ENCODE measurements at regions not wholly inside any gene's neighbourhood (a gene's known extent, or its start where the extent isn't known, plus 50 kb on each side); places are given as distances from the start of the nearest gene placed in this dataset.
A peak's percentile ranks its signal among the peaks of the same experiment; 100 is the strongest.

DNA sequence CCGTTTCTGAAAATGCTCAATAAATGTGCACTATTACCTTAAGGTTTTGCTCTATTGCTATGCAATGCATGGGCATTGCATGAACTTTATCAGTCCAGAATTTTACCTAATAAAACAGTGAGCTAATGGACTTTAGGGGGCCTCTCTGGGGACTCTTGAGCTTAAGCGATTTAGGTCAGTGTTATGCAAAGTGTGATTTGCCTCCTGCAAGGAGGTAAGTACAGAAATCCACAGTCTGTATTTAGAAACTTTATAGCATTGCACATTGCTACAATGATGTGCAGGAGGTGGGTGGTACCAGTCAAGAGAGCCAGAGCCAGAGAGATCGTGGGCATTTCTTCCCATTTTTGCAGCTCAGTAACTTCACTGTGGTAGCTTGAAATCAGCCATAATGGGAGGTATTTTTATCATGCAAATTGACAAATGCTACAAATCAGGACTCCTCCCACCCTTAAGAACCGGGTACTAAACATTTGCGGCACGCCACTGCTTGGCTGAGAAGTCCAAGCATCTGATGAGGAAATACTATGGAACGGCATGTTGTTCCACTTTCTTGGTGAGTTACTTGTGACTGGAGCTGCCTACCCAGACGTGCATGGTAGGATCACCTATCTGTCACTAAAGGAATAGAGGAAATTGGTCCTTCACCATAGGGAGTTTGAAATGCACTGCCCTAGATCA lies 174.6 kb upstream of the PGRMC2 start:
- intact Hi-C loops (cut with micrococcal nuclease) = no loop called here
- Mint-ChIP-seq H3K4me1 (ENCODE audit: insufficient read depth, unreplicated experiment) (no peaks in the 10 kb centered on the region), H3K36me3 (ENCODE audit: insufficient read depth, unreplicated experiment) (no peaks in the 10 kb centered on the region), H3K27ac (ENCODE audit: low read depth, unreplicated experiment) (no peak overlapping the region), H3K9me3 (ENCODE audit: unreplicated experiment) (no peaks in the 10 kb centered on the region), H3K27me3 (ENCODE audit: insufficient read depth, unreplicated experiment) (no peaks in the 10 kb centered on the region), H3K4me3 (ENCODE audit: unreplicated experiment) (no peak overlapping the region)
- no peak for DNase-seq (ENCODE audit: unreplicated experiment)
- BruUV-seq (replicated peaks) = no TSS peak
- POLR2A ChIA-PET = interaction anchor here (3.3 kb wide), 1 partner anchor 91 kb away, joined by 13 read pairs; no protein-coding TSS in a partner anchor
- TF ChIP-seq, protein P1, sequence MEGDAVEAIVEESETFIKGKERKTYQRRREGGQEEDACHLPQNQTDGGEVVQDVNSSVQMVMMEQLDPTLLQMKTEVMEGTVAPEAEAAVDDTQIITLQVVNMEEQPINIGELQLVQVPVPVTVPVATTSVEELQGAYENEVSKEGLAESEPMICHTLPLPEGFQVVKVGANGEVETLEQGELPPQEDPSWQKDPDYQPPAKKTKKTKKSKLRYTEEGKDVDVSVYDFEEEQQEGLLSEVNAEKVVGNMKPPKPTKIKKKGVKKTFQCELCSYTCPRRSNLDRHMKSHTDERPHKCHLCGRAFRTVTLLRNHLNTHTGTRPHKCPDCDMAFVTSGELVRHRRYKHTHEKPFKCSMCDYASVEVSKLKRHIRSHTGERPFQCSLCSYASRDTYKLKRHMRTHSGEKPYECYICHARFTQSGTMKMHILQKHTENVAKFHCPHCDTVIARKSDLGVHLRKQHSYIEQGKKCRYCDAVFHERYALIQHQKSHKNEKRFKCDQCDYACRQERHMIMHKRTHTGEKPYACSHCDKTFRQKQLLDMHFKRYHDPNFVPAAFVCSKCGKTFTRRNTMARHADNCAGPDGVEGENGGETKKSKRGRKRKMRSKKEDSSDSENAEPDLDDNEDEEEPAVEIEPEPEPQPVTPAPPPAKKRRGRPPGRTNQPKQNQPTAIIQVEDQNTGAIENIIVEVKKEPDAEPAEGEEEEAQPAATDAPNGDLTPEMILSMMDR (IDR thresholded peaks at IDR 0.05; ENCODE audit: unreplicated experiment) = no peak
- CTCF ChIA-PET = interaction anchor here (0.6 to 9.6 kb wide), 7 partner anchors 8 to 508 kb away, joined by 3 to 66 read pairs (median 4); no protein-coding TSS in a partner anchor

DNA sequence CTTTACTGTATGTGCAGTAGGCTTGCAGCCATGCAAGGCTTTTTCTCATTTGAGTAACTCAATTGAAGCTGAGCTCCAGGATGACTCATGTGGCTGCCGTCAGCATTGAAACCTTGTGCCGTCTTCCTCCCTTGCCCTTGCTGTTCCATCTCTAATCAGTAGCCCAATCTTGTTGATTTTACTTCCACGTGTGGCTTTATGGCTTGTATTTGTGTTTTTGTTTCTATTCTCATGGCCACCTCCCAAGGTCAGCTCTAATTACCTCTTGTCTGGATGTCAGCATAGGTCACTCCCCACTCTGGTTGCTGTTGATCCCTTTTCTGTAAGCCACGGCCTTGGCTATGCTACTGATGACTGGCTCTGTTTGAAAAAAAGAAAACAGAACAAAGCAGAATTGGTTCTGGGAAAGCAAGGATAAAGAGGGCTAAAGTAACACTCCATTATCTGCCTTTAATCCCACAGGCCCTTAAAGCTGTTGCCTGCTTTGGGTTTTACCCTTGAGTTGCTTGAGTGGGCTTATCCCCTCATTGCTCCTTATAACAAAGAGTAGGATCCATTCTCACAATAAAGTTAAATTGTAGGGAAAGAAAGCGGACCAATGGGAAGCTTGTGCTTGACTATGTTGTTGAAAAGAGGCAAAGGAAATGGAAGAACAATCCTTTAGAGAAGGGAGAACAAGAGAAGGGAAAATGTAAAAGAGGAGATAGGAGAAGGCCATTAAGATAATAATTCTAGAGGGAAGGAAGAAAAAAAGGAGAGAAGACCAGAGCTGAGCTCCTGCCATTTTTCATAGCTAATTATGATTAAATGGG lies 173.9 kb upstream of the PGRMC2 start:
- TF ChIP-seq, protein P1 (IDR thresholded peaks at IDR 0.05; ENCODE audit: unreplicated experiment) = no peak
- Mint-ChIP-seq H3K27me3 (ENCODE audit: insufficient read depth, unreplicated experiment) (no peaks in the 10 kb centered on the region), H3K9me3 (ENCODE audit: unreplicated experiment) (no peaks in the 10 kb centered on the region), H3K4me1 (ENCODE audit: insufficient read depth, unreplicated experiment) (no peaks in the 10 kb centered on the region), H3K27ac (ENCODE audit: low read depth, unreplicated experiment) (no peak overlapping the region), H3K36me3 (ENCODE audit: insufficient read depth, unreplicated experiment) (no peaks in the 10 kb centered on the region), H3K4me3 (ENCODE audit: unreplicated experiment) (no peak overlapping the region)
- intact Hi-C loops (cut with micrococcal nuclease) = no loop called here
- ChIA-PET CTCF (interaction anchor here (0.6 to 9.6 kb wide), 9 partner anchors 7 to 349 kb away, joined by 3 to 66 read pairs (median 3); no protein-coding TSS in a partner anchor), POLR2A (interaction anchor here (0.8 to 3.3 kb wide), 4 partner anchors 63 to 350 kb away, joined by 3 to 13 read pairs (median 4); no protein-coding TSS in a partner anchor)
- DNase-seq (ENCODE audit: unreplicated experiment) = peak; percentile 75
- BruUV-seq (replicated peaks) = no TSS peak

DNA sequence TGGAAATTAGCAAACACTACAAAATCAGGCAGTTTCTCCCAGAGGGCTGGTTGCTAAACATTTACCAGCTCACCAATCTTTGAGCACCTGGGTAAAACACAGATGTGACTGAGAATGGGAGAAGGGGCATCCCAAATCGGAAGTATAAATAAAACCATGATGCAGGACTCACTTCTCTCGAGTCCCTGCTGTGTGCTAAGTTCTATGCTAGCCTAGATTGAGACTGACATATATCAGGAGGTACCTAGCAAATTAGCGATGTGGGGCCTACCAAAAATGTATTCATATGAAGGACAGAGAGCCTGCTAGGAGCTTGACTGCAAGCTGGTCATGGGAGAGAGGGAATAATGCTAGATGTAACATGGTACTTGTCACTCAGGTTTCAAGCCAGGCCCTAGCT lies 171.9 kb upstream of the PGRMC2 start:
- no peak for DNase-seq (ENCODE audit: unreplicated experiment)
- Mint-ChIP-seq H3K4me3 (ENCODE audit: unreplicated experiment) (no peak overlapping the region), H3K4me1 (ENCODE audit: insufficient read depth, unreplicated experiment) (peaks cover 5% of the 10 kb centered on the region), H3K27ac (ENCODE audit: low read depth, unreplicated experiment) (no peak overlapping the region), H3K9me3 (ENCODE audit: unreplicated experiment) (no peaks in the 10 kb centered on the region), H3K36me3 (ENCODE audit: insufficient read depth, unreplicated experiment) (no peaks in the 10 kb centered on the region), H3K27me3 (ENCODE audit: insufficient read depth, unreplicated experiment) (no peaks in the 10 kb centered on the region)
- no TSS peak for BruUV-seq (replicated peaks)
- intact Hi-C loops (cut with micrococcal nuclease) = no loop called here
- TF ChIP-seq, protein P1 (IDR thresholded peaks at IDR 0.05; ENCODE audit: unreplicated experiment) = no peak
- CTCF ChIA-PET = interaction anchor here (0.9 to 6.8 kb wide), 6 partner anchors 8 to 403 kb away, joined by 3 to 40 read pairs (median 4); partner anchors contain the start of gene JADE1
- POLR2A ChIA-PET = interaction anchor here (0.5 to 3.3 kb wide), 4 partner anchors 9 to 266 kb away, joined by 3 to 13 read pairs (median 4); no protein-coding TSS in a partner anchor

DNA sequence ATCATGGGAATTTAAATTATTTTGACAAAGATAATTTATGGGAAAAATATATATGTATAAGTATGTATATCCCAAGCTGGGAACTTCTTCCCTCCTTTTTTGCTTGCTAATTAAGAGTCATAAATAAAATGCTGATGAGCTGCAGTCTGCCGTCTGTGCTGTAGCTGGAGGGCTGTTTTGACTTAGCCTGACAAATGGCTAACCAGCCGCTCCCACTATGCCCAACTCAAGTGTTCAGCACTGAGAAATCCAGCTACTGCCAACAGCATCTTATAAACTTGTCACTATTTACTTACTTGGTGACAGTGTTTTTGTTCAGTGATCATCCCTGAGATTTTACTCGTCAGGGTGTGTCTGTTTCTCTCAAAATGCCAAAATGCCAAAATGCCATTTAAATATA lies 171.2 kb upstream of the PGRMC2 start:
- no peak overlapping the region for H3K27ac Mint-ChIP-seq (ENCODE audit: low read depth, unreplicated experiment)
- no peaks in the 10 kb centered on the region for H3K36me3 Mint-ChIP-seq (ENCODE audit: insufficient read depth, unreplicated experiment)
- ChIA-PET CTCF (interaction anchor here (0.6 to 6.8 kb wide), 6 partner anchors 9 to 404 kb away, joined by 3 to 40 read pairs (median 3); no protein-coding TSS in a partner anchor), POLR2A (interaction anchor here (1.2 kb wide), 1 partner anchor 8 kb away, joined by 3 read pairs; no protein-coding TSS in a partner anchor)
- H3K9me3 Mint-ChIP-seq (ENCODE audit: unreplicated experiment) = no peaks in the 10 kb centered on the region
- peaks cover 10% of the 10 kb centered on the region for H3K4me1 Mint-ChIP-seq (ENCODE audit: insufficient read depth, unreplicated experiment)
- no peak for DNase-seq (ENCODE audit: unreplicated experiment)
- H3K4me3 Mint-ChIP-seq (ENCODE audit: unreplicated experiment) = no peak overlapping the region
- H3K27me3 Mint-ChIP-seq (ENCODE audit: insufficient read depth, unreplicated experiment) = no peaks in the 10 kb centered on the region
- TF ChIP-seq, protein P1 (IDR thresholded peaks at IDR 0.05; ENCODE audit: unreplicated experiment) = no peak
- intact Hi-C loops (cut with micrococcal nuclease) = no loop called here
- no TSS peak for BruUV-seq (replicated peaks)

Measured in MCF 10A (cell line).